ENCODE measurements at regions not wholly inside any gene's neighbourhood (a gene's known extent, or its start where the extent isn't known, plus 50 kb on each side); places are given as distances from the start of the nearest gene placed in this dataset.
A peak's percentile ranks its signal among the peaks of the same experiment; 100 is the strongest.
"Not testable (repeated sequence)": the region's sequence is repeated elsewhere in the genome, so short reads cannot be mapped to it uniquely, and the experiment has no call there.

DNA sequence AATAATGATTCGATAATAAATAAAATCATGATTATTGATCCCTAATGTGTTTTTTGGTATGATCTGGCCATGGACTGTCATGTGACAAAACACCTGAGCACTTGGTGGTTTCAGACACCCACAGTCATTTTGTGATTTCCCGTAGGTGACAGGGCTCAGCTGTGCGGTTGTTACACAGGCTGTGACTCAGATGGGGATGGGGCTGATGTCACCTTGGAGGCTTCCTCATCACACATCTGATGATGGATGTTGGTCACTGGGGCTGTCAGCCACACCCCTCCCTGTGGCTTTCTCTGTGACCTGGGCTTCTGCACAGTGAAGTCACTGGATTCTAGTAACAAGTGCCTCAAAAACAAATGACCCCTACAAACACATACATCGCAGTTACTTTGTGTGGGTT is 995.1 kb downstream of the BRD1 start:
- DNase-seq = no peak

DNA sequence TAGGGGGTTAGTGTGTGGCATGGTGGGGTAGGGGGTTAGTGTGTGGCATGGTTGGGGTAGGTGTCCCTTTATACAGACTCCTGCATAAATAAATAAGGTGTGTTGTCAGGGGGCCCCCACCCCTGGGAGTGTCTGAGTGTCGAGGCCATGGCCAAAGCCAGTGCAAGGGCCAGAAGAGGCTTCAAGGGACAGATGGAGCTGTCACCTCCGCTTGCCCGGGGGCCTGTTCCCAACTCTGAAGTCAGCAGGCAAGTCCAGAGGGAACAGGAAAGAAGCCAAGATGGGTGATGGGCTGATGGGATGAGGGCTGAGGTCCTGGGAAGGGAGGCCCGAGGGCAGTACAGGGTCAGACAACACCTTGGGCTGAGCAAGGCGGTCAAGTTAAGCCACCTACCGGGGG is 997.8 kb downstream of the BRD1 start:
- no peak for DNase-seq

DNA sequence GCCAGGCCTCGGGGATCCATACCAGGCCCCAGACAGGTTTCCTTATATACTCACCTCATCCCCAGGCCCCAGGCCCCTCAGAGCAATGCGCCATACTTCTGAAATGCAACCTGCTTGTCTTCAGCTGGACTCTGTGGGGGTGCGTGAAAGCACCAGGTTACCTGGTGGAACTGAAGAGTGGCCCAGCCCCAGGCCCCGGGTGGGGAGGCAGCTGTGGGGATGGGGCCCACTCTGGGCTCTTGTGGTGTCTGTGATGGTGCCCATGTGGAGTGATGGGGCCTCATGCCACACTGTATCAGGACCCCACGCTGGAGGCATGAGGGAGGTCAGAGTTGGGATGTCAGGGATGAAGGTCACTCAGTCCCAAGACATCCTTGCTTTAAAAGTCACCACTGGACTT is 999.0 kb downstream of the BRD1 start:
- no peak for DNase-seq

DNA sequence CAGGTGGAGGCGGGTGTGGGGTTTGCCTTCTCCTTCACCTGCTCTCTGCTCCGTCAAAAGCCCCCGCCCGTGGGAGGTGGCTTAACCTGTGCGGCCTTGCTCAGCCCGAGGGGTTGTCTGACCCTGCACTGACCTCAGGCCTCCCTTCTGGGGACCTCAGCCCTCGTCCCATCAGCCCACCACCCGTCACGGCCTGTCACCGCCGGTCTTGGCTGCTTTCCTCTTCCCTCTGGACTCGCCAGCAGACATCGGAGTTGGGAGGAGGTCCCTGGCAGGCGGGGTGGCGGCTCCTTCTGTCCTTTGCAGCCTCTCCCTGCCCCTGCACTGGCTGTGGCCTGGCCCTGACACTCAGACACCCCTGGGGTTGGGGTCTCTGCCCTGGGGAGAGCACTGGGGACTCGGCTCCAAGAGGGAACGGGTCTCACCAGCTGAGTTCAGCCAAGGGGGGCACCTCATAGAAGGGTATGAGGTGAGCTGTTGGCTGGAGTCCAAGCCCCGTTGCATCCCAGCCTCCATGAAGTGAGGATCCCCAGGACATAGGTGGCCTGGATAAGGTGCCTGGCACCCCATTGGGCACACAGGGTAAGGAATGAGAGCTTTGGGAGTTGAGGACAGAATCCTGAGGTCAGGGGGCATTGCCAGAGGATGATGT is 999.6 kb downstream of the BRD1 start:
- no peak for DNase-seq

DNA sequence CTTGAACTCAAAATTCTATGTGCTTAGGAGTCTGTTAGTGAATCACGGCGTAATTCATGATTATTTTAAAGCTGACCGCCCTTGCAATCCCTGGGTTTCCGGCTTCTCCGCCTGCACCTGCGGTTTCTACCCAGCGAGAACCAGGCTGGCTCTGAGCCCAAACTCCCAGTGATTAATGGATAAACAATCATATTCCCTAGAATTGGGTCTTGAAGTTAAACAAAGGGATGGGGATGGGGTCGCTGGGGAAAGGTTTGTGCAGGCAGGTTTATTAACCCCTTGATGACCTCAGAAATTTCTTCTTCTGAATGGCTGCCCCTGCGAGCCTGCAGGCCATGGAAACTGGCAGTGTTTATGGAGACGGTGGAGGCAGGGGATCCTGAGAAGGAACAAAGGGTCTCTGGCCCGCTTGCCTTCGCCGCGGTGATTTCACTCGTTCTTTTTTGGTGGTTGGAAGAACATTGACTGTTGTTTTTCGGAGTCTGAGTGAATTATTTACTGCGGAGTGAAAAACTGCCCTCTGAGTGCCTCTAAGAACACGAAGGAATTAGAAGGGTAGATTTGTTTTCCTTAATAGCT is 1000.3 kb downstream of the BRD1 start:
- DNase-seq = no peak

DNA sequence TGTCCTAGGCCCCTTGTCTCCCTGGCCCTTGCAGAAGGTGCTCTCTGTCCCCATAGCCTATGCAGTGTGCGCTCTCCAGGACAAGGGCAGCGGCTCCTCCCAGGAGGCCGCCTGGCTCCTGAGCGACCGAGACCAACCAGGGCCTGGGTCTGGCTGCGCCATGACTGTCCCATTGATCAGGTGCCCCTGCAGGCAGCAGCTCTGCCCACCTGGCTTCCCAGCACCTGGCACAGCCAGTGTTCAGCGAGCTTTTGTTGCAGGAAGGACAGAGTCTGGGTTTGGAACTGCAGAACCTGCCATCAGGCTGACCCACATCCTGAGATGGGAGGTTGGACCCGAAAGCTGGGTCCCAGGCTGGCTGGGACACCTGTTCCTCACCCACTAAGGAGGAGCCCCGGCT is 1001.1 kb downstream of the BRD1 start:
- no peak for DNase-seq

DNA sequence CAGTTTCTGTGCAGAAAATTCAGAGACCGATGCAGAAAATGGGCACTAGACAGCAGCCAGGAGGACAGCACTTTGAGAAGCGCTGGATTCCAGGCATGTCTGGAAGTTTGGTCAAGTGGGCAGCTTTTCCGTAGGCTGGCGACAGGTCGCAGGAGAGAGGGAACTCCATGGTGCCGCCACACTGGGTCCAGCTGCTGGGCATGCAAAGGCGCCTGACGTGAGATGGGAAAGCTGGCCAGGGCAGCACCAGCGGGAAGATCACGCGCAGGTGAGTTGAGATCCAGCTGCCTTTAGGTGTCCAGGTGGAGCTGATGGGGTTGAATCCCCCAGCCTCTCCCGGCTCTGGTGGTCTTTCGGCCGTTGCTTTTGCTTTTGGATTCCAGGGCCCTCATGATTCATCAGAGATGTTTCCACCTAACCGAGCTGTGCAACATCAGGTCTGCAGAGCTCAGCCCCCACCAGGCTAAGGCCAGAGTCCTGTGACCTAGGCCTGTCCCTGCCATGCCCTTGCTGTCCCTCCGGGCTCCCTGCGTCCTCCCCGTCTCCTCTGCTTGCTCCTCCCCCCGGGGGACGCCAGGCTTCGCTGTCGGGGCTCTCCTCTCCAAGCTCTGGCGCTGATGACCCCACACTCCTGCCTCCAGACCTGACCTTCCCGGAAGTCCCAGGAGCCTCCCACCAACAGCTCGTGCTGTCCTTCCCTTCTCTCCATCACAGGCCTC is 1001.7 kb downstream of the BRD1 start:
- no peak for DNase-seq

DNA sequence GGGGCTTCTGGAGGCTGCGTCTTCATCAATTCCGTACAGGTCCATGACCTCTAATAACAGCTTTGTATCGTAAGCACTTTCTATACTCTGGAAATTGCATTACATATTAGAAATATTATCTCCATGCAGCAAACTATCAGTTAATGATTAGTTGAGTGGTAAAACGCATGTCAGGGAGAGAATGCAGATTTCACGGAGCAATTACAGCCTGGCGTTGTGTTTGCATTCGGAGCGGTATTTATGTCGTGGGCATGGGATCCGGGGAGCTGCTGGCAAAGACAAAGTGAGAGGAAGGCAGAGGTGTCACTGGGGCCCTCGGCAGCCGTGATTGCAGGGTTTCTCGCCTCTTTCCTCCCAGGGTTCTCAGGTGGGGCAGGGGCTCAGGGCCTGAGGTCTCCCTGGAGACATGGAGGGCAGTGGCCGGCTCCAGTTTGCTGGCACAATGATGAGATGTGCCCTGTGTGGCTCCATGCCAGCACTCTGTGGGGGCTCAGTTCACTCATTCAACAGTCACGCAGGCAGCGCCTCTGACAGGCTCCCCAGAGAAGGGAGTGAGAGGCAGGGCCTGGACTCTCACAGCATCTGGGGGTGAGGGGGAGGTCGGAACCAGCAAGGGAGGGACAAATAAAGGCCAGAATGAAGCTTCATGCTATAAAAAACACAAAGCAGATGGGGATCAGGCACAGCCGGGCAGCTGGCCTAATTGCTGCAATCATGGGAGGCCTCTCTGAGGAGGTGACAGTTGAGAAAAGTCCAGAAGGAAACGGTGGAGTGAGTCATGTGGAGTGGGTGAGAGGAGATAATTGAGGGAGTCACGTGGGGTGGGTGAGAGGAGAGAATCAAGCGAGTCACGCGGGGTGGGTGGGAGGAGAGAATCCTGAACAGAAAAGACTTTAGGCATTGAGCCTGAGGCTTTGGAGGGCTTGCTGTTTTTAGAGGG is 1002.7 kb downstream of the BRD1 start:
- no peak for DNase-seq

DNA sequence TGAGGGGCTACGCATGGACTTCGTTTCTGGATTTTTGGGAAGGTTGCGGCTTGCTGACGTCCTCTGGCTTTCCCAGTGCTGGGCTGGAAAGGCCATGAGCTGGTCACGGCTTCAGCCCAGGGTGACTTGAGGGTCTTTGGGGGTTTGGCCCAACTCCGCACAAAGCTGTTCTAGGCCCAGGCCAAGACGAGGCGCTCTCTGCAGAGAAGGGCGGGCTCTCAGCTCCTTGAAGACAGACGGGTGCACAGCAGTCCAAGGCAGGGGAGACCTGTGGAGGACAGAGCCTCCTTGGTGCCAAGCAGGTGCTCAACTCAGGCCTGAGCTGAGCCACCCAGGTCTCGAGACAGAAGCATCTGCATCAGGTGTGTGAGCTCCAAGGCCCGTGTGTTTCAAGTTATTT is 1003.7 kb downstream of the BRD1 start:
- no peak for DNase-seq

DNA sequence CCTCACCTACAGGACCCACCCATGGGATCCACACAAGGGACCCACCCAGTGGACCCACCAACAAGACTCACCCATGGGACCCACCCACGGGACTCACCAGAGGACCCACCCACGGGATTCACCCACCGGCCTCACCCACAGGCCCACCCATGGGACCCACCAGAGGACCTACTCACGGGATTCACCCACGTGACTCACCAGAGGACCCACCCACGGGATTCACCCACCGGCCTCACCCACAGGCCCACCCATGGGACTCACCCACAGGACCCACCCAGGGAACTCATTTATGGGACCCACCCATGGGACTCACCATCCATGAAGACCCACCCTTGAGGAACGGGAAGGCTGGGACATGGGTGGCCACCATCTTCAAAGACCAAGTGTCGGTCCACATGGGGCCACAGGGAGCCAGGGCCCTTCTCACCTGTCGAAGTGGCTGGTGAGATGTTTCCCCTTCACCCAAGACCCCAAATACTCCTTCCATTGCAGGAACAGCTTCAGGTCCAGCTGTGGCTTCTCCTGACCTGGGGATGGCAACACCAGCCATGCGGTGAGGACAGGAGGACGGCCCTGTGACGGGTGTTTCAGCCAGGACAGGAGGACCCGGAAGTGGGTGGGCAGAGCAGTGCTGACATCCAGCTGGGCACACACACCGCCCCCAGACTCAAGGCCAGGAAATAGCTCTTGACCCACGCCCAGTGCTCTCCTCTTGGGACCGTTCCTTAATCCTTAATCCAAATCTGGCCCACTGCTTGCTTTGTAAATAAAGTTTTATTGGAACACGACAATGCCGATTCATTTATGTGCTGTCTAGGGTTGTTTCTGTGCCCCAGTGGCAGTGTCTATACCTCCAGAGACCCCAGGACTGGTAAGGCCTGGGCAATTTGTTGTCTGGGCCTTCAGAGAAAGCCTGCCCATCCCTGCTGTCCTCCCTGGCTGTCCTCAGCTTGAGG is 1005.1 kb downstream of the BRD1 start:
- DNase-seq = no peak

DNA sequence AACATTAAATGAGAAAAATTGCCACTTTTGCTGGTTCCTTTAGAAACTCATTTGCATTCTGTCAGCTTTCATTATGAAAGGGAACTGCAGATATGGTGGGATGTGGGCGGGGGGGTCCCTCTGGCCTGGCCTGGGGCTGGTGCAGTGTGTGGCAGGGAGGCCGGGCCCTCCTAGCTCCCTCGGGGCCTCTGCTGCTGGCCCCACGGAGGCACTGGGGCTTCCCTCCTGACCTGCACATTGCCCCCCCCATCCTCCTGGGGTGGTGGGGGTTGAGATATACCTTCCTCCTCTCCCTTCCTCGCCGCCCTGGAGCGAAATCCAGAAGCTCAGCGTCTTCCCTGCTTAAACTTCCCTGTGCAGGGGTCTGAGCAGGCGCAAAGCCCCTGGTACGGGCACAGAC is 1005.9 kb downstream of the BRD1 start:
- DNase-seq = no peak

DNA sequence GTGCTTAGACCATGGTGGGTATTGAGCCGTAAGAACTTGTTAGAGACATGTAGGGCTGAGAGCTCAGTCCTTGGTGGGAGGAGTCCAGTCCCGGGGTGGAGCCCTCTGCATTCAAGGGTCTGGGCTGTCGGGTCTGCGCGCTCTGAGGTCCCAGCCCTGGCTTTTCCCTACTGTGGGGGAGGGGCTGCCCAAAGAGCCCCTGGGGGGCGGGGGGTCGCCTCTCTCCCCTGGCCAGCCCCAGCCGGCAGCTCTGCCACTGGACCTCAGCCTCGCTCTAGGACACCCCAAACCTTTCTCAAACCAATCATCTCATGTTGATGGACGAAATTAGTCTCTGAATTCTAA is 1006.4 kb downstream of the BRD1 start:
- no peak for DNase-seq

DNA sequence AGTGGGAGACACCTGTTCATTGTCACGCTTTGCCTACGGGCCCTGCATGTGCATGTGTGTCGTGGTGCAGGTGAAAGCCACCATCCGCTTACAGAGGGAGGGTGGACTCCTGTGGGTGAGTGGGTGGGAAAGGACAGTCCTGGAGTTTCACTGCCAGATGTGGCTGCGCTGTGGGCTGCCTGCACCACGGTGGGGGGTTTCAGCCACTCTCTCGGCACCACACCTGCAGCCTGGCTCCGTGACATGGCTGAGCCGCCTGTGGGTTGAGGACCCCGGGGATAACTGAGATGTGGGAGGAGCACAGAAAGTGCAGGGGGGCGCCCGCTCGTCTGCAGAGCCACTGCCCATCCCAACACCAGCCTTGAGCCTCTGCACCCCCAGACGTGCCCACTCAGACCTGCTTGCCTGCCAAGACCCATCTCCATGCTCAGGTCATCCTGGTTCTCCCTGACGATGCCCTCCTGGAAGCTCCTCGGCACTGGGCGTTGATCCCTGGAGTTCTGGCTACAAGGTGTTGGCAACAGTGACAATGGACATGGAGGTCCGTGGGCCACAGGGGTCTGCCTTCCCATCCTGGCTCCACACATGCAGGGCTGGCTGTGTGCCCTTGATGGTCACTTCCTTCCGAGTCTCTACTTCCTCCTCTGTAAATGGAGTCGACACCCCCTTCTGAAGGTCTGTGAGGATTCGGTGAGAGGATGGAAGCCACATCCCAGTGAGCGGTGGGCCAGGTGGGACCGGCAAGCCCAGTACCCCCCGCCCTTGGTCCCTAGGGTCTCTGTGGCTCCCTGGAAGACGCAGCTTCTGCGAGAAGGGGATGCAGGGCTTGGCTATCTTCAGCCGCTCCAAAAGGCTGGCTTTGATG is 1007.0 kb downstream of the BRD1 start:
- no peak for DNase-seq

DNA sequence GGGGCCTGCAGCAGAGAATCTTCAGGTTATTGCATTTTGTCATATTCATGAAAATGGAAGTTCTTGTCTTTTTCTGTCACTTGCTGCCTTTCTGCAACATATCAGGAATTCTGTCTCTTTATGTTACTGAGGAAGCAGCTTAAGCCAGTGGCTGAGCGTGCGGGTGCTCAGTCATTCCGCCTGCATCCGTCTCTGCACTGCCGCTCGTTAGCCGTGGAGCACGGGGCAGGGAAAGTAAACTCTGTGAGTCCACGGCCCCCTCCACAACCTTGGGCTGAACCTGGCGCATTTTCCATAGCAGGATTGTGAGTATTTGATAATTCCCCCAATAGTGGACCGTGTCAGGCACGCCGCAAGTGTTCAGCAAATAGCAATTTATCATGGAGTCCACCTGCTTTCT is 1007.7 kb downstream of the BRD1 start:
- DNase-seq = no peak

DNA sequence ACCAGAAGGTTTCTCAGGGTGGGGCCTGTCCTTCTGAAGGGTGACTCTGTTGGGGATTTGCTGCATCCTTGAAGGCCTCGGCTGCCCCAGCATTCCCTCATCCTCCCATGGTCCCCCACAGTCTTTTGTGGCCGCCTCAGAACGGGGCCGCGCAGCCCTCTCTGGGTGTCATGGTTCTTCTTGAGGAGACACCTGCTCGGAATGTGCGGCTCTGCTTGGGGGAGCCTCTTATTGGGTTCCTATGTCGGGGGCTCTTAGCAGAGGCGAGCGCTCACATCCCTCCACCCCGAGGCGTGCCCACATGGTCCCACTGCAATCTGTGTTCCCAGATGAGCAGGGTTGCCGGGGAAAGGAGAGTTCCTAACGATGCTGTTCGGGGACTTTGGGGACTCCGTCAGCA is 1008.4 kb downstream of the BRD1 start:
- peak; percentile 23 for DNase-seq

DNA sequence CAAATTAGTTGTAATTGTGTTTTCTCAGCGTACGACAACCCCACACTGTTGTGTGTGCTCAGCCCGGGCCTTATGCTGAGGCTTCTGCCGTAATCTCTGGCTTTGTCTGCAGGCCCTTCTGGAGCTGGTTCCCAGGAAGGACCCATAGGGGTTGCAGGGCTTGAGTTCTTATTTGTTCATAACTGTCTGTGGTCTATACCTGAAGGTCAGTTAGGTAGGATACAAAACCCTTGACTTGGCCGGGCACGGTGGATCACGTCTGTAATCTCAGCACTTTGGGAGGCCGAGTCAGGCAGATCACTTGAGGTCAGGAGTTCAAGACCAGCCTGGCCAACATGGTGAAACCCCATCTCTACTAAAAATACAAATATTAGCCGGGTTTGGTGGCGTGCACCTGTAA is 1010.2 kb downstream of the BRD1 start:
- DNase-seq = not testable (repeated sequence)

DNA sequence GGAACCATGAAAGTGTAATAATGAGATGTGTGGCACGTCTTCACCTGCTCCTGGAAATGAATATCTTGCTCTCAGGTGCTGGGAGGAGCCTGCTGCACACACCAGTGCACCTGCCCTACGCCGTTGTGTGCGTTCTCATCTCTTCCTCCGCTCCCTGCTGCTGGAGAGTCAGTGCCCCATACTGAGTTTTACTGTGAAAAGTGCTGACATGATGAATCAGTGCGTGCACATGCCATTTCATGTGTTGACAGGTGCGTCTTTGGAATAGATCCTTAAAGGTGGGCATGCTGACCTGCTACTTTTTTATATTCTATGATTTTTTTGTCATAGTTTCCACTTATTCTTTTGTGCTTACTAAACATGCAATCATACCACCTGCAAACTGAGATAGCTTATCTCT is 1015.8 kb downstream of the BRD1 start:
- no peak for DNase-seq

DNA sequence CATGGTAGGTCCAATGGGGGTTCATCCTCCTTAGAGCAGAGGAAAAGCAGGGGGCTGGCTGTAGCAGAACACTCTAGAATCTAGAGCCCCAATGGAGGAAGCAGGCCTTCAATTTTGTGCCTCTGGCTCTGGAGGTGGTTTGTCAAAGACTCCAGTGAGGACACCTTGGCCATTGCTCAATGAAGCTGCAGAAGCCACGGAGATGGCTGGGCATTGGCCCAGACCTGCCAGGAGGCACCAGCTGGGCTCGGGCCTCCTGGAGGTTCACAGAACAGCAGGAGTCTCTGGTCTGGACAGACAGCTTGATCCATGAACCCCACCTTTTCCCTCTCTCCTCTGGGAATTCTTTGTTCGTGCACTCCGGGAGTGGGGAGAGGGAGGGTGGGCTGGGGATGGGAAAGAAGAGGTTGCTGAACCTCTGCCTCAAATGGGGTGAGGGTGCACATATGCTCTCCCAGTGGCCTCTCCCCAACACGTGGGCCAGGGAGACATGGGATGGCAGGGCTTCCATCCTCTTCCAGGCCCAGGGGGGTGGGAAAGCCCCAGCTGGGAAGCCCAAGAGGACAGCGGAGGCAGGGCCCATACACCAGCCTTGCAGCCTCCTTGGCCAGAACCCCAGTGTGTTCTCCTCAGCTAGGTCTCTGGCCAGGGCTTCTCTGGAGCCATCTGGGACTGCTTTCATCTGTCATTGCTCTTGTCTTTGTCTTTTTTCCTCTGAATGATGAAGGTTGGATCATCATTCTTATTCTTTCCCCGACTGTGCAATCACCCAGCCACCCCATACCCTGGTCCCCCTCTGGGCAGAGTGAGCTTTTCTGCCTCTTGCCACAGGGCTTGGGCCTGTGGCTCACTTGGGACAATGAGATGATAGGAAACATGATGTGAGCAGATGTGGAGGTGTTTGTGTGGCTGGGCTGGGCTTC is 1019.4 kb downstream of the BRD1 start:
- DNase-seq = no peak

DNA sequence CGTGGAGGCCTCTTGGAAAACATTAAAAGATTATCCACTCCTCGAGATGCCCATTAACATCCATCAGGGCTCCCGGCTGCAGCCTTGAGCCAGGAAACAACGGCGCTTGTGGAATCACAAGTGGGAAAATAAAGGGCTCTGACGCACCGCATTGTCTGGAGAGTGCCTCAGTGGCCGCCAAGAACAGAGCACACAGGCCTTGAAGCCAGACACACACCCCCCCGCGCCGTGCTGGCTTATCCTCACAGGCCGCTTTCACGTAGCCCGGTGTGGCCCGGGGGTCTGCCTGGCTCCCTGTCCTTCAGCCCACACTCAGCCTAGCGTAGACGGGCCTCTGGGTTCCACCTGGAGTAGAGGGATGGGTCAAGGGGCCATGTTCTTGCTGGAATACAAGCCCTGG is 1020.5 kb downstream of the BRD1 start:
- no peak for DNase-seq

DNA sequence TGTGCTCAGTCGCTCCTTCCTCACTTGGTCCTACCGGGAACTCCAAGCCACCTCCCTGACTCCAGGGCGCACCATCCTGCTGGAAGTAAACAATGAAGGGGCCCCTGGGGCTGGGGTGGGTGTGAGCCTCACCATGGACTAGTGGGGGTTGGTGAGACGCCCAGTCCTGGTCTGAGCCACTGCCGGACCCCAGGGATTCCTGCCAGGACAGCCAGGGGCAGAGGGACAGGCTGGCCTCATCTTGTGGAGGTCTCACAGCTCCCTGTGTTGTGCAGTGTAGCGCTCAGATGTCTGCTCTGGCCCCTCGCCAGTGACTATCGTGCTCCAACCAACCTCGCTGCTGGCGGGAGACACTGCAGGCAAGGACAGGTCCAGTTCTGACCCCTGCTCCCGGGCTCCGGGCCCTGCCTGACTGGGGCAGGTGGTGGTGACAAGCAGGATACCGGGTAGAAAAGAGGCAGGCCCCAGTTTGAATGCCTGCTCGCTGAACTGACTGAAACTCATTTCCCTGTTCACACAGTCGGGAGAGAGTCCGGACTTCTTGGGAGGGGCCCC is 1021.4 kb downstream of the BRD1 start:
- no peak for DNase-seq

Measured in NCI-H2171 (cell line).